OCI-LY7 (cell line): ENCODE measurements at regions not wholly inside any gene's neighbourhood (a gene's known extent, or its start where the extent isn't known, plus 50 kb on each side); places are given as distances from the start of the nearest gene placed in this dataset.

Source experiments
- BruUV-seq: library from RNA; stranded (reverse); fragments of 400-500 nt; replicated peaks from 2 replicates; lab custom pipeline; 2021; lab: Mats Ljungman, UMichigan
- CTCF ChIA-PET: fragments of 300-600 bp; sonication (Branson Sonifier 250); formaldehyde crosslinking; loops from one replicate; lab custom pipeline; 2022; ENCODE audit warnings: antibody characterized with exemption; ENCODE audit not compliant: unreplicated experiment; lab: Charles Lee
- POLR2A ChIA-PET: fragments of 300-600 bp; sonication (Branson Sonifier 250); formaldehyde crosslinking; loops from one replicate; lab custom pipeline; 2022; ENCODE audit warnings: antibody characterized with exemption; lab: Charles Lee
- DNase-seq: peaks from one replicate; pipeline ENCODE4 v3.0.0-alpha.2; 2015; ENCODE audit warnings: low spot score
- H2AFZ ChIP-seq: fragments of 200-600 bp; sonication (generic), shearing (Covaris generic); 2 replicates; pipeline ENCODE4 v1.6.1; 2014; ENCODE audit warnings: mild to moderate bottlenecking, antibody characterized with exemption, low read length, moderate library complexity
- H3K27ac ChIP-seq: fragments of 200-600 bp; sonication (generic); 2 replicates; pipeline ENCODE4 v1.5.1; 2014; ENCODE audit warnings: mixed run types, low read depth, mild to moderate bottlenecking, moderate library complexity, low read length, inconsistent platforms; ENCODE audit not compliant: poor library complexity, severe bottlenecking
- H3K36me3 ChIP-seq: fragments of 200-600 bp; sonication (generic); 2 replicates; pipeline ENCODE4 v1.6.1; 2014; ENCODE audit warnings: mild to moderate bottlenecking, antibody characterized with exemption, low read length, moderate library complexity, mixed read lengths; ENCODE audit not compliant: insufficient read depth
- H3K4me1 ChIP-seq: fragments of 200-600 bp; sonication (generic); 2 replicates; pipeline ENCODE4 v1.5.1; 2014; ENCODE audit warnings: mild to moderate bottlenecking, low read length; ENCODE audit not compliant: insufficient read depth, poor library complexity, severe bottlenecking
- H3K4me2 ChIP-seq: fragments of 200-600 bp; sonication (generic); 2 replicates; pipeline ENCODE4 v1.6.1; 2014; ENCODE audit warnings: mild to moderate bottlenecking, low read length
- H3K4me3 ChIP-seq: fragments of 200-600 bp; sonication (generic); 2 replicates; pipeline ENCODE4 v1.5.1; 2014; ENCODE audit warnings: mild to moderate bottlenecking, low read depth, low read length; ENCODE audit not compliant: poor library complexity, severe bottlenecking
- H3K79me2 ChIP-seq: fragments of 200-600 bp; sonication (generic); 2 replicates; pipeline ENCODE4 v1.6.1; 2016; ENCODE audit warnings: low read depth, mild to moderate bottlenecking, low read length, moderate library complexity, mixed read lengths; ENCODE audit not compliant: insufficient read depth
- H3K9me2 ChIP-seq: fragments of 200-600 bp; sonication (generic); 2 replicates; pipeline ENCODE4 v1.6.1; 2016; ENCODE audit warnings: mild to moderate bottlenecking, low read length, mixed read lengths; ENCODE audit not compliant: insufficient read depth
- H3K9me3 ChIP-seq: fragments of 200-600 bp; sonication (generic); 2 replicates; pipeline ENCODE4 v1.6.1; 2014; ENCODE audit warnings: mild to moderate bottlenecking, mixed run types, low read length, mixed read lengths
- H4K20me1 ChIP-seq: fragments of 200-600 bp; sonication (generic); 2 replicates; pipeline ENCODE4 v1.6.1; 2014; ENCODE audit warnings: mild to moderate bottlenecking, antibody characterized with exemption, low read length, moderate library complexity, mixed read lengths; ENCODE audit not compliant: insufficient read depth
- CTCF ChIP-seq: fragments of 200-600 bp; sonication (generic); conservative IDR thresholded peaks from 2 replicates; pipeline ENCODE4 v1.5.1; 2014; ENCODE audit warnings: mild to moderate bottlenecking, antibody characterized with exemption, low read length, moderate library complexity, mixed read lengths
- EZH2phosphoT487 ChIP-seq: fragments of 200-600 bp; sonication (generic); IDR thresholded peaks from 2 replicates; pipeline ENCODE4 v1.6.1; 2018; ENCODE audit warnings: low read depth, borderline replicate concordance, mild to moderate bottlenecking, mixed run types, antibody characterized with exemption, low read length, moderate library complexity, mixed read lengths
- intact Hi-C: fragments of 100-400 bp; cut with micrococcal nuclease; formaldehyde crosslinking; loops from one replicate; pipeline ENCODE4 v1.10.0; 2022; ENCODE audit not compliant: unreplicated experiment

GRCh38 chr5:152905286-152905685, 500.2 kb upstream of the NMUR2 start:
- no peaks in the 10 kb centered on the region for H3K9me2 ChIP-seq
- intact Hi-C loops = no loop called here
- H2AFZ ChIP-seq = no peak overlapping the region
- H3K36me3 ChIP-seq = no peaks in the 10 kb centered on the region
- no peaks in the 10 kb centered on the region for H3K79me2 ChIP-seq
- POLR2A ChIA-PET = interaction anchor here (0.6 kb wide), 1 partner anchor 523 kb away, joined by 3 read pairs; no protein-coding TSS in a partner anchor
- TF ChIP-seq EZH2phosphoT487 (no peak), CTCF (no peak)
- CTCF ChIA-PET = no interaction called here
- H3K4me2 ChIP-seq = no peak overlapping the region
- H3K9me3 ChIP-seq = no peaks in the 10 kb centered on the region
- no peak overlapping the region for H3K4me3 ChIP-seq
- no peaks in the 10 kb centered on the region for H4K20me1 ChIP-seq
- BruUV-seq = no TSS peak
- no peak overlapping the region for H3K27ac ChIP-seq
- H3K4me1 ChIP-seq = no peaks in the 10 kb centered on the region
- DNase-seq = no peak

- Histone ChIP-seq H3K9me2 (no peaks in the 10 kb centered on the region), H3K4me1 (no peaks in the 10 kb centered on the region), H4K20me1 (no peaks in the 10 kb centered on the region), H3K4me3 (no peak overlapping the region), H3K79me2 (no peaks in the 10 kb centered on the region), H3K9me3 (no peaks in the 10 kb centered on the region), H3K27ac (no peak overlapping the region), H2AFZ (no peak overlapping the region), H3K36me3 (no peaks in the 10 kb centered on the region), H3K4me2 (no peak overlapping the region)
- POLR2A ChIA-PET = interaction anchor here (0.6 kb wide), 2 partner anchors 25 to 57 kb away, joined by 3 read pairs; no protein-coding TSS in a partner anchor
- DNase-seq = no peak
- TF ChIP-seq EZH2phosphoT487 (no peak), CTCF (no peak)
- BruUV-seq = no TSS peak
- intact Hi-C loops = no loop called here
- CTCF ChIA-PET = no interaction called here
Observed at GRCh38 chr5:152907488-152908245, 502.6 kb upstream of the NMUR2 start.

DNA sequence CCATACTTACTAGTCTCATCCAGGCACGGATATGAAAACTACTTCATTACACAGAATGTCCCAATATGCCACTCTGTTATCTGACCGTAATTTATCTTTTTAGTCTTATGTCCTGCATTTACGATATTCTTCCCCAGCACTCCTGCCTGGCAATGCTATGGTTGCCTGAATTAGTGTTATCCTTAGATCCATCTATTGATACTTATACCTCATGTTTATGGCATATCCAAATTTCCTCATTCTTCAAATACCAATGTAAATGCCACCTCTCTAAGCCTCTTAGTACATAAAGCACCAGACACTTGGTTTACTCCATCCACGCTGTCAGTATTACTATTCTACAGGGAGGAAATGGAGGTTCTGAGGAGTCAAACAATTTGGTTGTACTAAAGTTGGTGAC, 507.8 kb upstream of the NMUR2 start:
- ChIA-PET POLR2A (interaction anchor here (0.5 kb wide), 1 partner anchor 134 kb away, joined by 3 read pairs; no protein-coding TSS in a partner anchor), CTCF (no interaction called here)
- no peaks in the 10 kb centered on the region for H3K79me2 ChIP-seq
- intact Hi-C loops = no loop called here
- TF ChIP-seq EZH2phosphoT487 (no peak), CTCF (no peak)
- H2AFZ ChIP-seq = no peak overlapping the region
- H4K20me1 ChIP-seq = no peaks in the 10 kb centered on the region
- H3K9me2 ChIP-seq = no peaks in the 10 kb centered on the region
- no peak for DNase-seq
- H3K27ac ChIP-seq = no peak overlapping the region
- no peak overlapping the region for H3K4me3 ChIP-seq
- no TSS peak for BruUV-seq
- no peaks in the 10 kb centered on the region for H3K36me3 ChIP-seq
- H3K9me3 ChIP-seq = no peaks in the 10 kb centered on the region
- no peak overlapping the region for H3K4me2 ChIP-seq
- H3K4me1 ChIP-seq = no peaks in the 10 kb centered on the region
